ENCODE measurements at regions not wholly inside any gene's neighbourhood (a gene's known extent, or its start where the extent isn't known, plus 50 kb on each side); places are given as distances from the start of the nearest gene placed in this dataset.

- TF ChIP-seq HDGF (IDR thresholded peaks at IDR 0.05; ENCODE audit: borderline replicate concordance) = no peak
- TF ChIP-seq FOXM1 (IDR thresholded peaks at IDR 0.05; ENCODE audit: borderline replicate concordance) = no peak
- TF ChIP-seq BHLHE40 (IDR thresholded peaks at IDR 0.05; ENCODE audit: borderline replicate concordance) = no peak
- TF ChIP-seq TARDBP (IDR thresholded peaks at IDR 0.05) = no peak
- TF ChIP-seq FOXK2 (IDR thresholded peaks at IDR 0.05) = no peak
- TF ChIP-seq SP1 (IDR thresholded peaks at IDR 0.05) = no peak
- TF ChIP-seq FOXA1 (IDR thresholded peaks at IDR 0.05) = no peak
These were observed 305.2 kb downstream of the MYCN start for GRCh38 chr2:16245481-16246054.
